ENCODE measurements at regions not wholly inside any gene's neighbourhood (a gene's known extent, or its start where the extent isn't known, plus 50 kb on each side); places are given as distances from the start of the nearest gene placed in this dataset.

DNA sequence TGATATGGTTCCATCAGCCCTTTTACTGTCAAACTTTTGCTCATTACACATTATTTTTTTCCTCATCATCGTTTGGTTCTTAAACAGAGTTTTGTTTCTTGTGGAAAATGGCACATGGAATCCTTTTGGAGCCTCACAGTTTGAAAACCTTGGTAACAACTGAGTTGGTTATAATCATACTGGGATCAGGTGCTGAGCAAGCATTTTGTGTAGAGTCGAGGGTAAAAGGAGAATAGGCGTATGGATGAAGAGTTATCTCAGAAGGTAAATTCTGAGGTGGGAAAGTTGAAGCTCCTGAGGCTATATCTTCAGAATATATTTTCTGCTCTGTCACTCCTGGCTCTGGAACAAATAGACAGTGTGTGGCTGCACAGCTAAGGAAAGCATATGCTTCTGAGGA is 274.0 kb upstream of the DSEL start:
- no peak for DNase-seq (ENCODE audit: low read depth)
- H3K4me3 ChIP-seq (ENCODE audit: control insufficient read depth, low read depth, low read length): no peak overlapping the region
- TF ChIP-seq, protein P1, sequence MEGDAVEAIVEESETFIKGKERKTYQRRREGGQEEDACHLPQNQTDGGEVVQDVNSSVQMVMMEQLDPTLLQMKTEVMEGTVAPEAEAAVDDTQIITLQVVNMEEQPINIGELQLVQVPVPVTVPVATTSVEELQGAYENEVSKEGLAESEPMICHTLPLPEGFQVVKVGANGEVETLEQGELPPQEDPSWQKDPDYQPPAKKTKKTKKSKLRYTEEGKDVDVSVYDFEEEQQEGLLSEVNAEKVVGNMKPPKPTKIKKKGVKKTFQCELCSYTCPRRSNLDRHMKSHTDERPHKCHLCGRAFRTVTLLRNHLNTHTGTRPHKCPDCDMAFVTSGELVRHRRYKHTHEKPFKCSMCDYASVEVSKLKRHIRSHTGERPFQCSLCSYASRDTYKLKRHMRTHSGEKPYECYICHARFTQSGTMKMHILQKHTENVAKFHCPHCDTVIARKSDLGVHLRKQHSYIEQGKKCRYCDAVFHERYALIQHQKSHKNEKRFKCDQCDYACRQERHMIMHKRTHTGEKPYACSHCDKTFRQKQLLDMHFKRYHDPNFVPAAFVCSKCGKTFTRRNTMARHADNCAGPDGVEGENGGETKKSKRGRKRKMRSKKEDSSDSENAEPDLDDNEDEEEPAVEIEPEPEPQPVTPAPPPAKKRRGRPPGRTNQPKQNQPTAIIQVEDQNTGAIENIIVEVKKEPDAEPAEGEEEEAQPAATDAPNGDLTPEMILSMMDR (conservative IDR thresholded peaks at IDR 0.05; ENCODE audit: control insufficient read depth, insufficient read depth, low read depth, low read length): no peak

DNA sequence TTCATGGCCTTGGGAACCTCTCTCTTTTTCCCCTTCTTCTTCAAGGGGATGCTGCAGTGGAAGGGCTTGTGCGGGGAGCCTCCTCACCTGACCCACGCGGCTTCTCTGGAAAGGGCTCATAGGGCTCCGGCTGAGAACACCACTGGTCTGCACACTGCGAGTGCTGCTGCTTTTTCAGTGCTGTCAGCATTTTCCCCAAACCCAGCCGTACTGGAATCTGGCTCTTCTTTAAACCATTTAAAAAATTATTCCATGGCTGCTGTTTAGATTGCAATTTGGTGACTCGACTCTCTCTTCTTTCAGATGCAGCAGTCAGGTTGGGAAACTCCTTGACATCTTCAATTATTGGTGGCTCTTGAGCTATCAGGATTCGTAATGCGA is 272.6 kb upstream of the DSEL start:
- no peak overlapping the region for H3K4me3 ChIP-seq (ENCODE audit: control insufficient read depth, low read depth, low read length)
- TF ChIP-seq, protein P1 (conservative IDR thresholded peaks at IDR 0.05; ENCODE audit: control insufficient read depth, insufficient read depth, low read depth, low read length): no peak
- no peak for DNase-seq (ENCODE audit: low read depth)

DNA sequence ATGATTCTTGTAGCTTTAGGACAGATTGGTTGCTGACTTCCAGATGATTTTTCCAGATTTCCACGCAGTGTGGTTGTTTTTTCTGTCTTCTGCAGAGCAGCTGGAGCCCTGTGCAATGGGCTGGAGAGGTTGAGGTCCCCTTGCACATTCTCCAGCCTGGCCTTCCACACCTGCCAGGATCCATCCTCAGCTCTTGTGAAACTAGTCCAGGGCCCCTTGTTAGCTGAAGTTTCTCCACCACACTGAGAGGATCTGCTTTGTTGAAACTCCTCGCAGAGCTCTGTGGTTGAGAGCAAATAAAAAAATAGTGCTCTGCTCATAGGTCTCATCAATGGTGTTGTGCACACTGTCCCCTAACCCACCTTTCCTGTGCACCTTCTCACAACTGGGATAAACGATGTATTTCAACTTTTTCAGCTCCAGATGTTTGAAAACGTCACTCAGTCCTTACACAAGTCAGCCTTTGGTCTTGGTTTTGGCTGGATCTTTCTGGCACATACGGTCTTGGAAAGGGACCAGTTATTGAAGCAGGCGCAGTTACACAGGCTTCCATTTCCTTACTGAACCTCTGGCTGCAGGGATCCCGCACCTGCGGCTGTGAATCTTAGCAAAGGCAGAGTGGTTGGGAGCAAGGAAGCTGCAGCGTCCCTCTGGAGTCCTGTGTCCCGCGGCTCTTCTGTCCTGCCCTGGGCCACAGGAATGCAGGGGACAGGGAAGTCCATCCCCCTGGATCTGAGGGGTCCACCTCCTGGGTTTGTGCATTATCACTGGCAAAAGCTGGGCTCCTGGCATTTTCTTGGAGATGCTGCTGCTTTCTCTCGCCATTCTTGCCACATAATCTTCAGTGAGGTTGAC is 272.0 kb upstream of the DSEL start:
- DNase-seq (ENCODE audit: low read depth): no peak
- TF ChIP-seq, protein P1 (conservative IDR thresholded peaks at IDR 0.05; ENCODE audit: control insufficient read depth, insufficient read depth, low read depth, low read length): no peak

DNA sequence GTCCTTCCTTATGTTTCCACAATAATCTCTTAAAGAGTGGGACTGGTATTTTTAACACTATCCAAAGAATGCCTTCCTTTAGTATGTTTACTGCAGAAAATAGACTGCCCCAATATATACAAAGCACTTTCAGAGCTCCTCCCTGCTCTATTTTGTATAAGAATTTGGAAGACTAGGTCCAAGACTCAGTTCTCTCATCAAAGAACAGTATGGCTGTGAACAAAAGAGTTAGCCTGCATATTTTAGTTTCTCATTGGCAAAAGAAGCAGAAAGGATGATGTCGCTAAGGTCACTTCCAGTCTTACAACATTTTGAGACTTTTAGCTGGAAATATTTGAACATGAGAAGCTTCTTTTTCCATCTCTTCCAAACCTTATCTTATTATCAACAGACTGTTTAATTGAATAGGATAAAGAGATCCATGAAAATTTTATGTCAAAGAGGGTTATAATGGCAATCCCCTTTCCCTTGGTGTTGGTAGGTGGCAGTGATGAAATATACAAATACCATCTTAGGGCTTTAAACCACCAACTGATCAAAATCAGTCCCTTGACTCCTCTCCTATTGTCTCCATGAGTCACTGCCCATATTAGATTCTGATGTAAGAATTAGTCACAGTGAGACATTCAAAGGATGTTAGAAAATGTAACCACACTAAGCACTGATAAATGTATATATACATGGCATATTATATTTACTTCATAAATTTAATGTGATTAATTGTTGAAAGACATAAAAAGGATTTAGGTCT is 266.9 kb upstream of the DSEL start:
- TF ChIP-seq, protein P1 (conservative IDR thresholded peaks at IDR 0.05; ENCODE audit: control insufficient read depth, insufficient read depth, low read depth, low read length): no peak
- no peak overlapping the region for H3K4me3 ChIP-seq (ENCODE audit: control insufficient read depth, low read depth, low read length)
- peak; percentile 94 for DNase-seq (ENCODE audit: low read depth)

More for the DNA sequence above, 272.0 kb upstream of the DSEL start:
- H3K4me3 ChIP-seq (ENCODE audit: control insufficient read depth, low read depth, low read length): no peak overlapping the region

DNA sequence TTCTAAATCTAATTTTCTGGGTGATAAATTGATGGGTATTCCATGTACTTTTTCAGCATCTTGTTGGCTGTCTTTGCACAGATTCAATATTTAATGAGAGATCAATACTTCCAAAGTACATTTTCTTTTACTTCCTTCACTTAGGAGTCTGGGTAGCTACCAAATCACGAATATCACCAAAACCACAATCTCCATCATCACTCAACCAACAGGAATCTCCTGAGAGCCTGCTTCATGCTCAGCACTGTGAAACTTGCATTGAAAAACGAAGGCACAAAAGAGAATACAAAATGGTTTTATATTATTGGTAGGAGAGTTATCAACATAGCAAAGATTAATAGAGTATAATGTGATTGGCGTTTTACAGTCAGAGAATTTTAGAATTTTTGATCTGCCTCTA is 261.5 kb upstream of the DSEL start:
- peak; percentile 33 for DNase-seq (ENCODE audit: low read depth)
- TF ChIP-seq, protein P1 (conservative IDR thresholded peaks at IDR 0.05; ENCODE audit: control insufficient read depth, insufficient read depth, low read depth, low read length): no peak
- H3K4me3 ChIP-seq (ENCODE audit: control insufficient read depth, low read depth, low read length): no peak overlapping the region

DNA sequence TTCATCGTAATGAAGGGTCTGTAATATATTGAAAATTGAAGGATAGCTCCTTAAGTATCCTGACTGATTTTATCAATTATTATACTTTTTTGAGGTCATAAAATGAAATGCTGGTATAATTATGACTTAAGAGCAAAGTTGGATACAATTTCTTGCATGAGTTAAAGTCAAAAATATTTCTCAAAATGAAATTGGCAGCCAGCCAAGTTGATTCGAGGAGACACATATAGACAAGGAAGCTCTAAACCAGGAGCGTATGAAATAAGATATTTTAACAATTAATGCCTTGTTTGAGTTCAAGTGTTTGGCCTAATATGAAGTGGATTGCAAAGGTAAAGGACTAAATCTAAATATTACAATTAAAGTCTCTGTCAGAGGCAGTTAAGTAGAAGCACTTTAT is 260.4 kb upstream of the DSEL start:
- DNase-seq (ENCODE audit: low read depth): peak; percentile 31
- TF ChIP-seq, protein P1 (conservative IDR thresholded peaks at IDR 0.05; ENCODE audit: control insufficient read depth, insufficient read depth, low read depth, low read length): no peak
- no peak overlapping the region for H3K4me3 ChIP-seq (ENCODE audit: control insufficient read depth, low read depth, low read length)
